ENCODE measurements at regions not wholly inside any gene's neighbourhood (a gene's known extent, or its start where the extent isn't known, plus 50 kb on each side); places are given as distances from the start of the nearest gene placed in this dataset.

DNA sequence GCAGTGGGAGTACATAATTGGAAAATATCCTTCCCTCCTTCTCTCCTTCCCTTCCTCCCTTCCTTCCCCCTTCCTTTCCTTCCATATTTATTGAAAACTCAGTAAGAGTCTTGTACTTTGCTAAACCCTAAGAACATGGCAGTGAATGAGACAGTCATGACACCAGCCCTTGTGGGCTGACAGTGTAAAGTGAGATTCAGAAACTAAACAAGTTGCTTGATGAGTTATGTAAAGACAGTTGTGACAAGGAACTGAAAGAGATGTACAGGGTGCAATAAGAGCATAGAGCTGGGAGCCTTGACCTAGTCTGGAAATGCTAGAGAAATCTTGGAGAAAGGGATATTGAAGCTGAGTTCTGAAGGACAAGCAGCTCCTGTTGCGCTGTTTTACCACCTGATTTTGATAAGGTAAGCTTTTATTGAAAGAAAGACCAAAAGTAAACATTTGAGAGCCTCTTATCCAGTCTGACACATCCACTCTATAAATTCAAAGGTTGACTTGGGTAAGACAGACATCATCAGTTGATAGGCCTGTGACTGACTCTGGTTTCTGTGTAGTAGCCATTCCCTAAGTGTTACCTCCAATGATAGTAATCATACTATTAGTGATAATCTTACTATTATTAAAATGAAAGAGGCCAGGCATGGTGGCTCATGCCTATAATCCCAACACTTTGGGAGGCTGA is 66.5 kb upstream of the SKOR2 start:
- Histone ChIP-seq H3K4me3 (no peak overlapping the region), H3K27me3 (ENCODE audit: control insufficient read depth in 2 of 2, insufficient read depth in 2 of 2, low read length in 2 of 2) (no peaks in the 10 kb centered on the region), H2AFZ (ENCODE audit: low read depth, low read length) (no peak overlapping the region), H3K9me3 (replicated peaks; ENCODE audit: control insufficient read depth, insufficient read depth, low read depth, low read length) (no peaks in the 10 kb centered on the region), H3K36me3 (ENCODE audit: control insufficient read depth, insufficient read depth, low read length) (no peaks in the 10 kb centered on the region), H3K27ac (ENCODE audit: extremely low read depth, low read depth, low read length) (no peak overlapping the region), H4K20me1 (replicated peaks; ENCODE audit: control insufficient read depth, insufficient read depth, low read length) (no peaks in the 10 kb centered on the region), H3K79me2 (ENCODE audit: control insufficient read depth, insufficient read depth, low read length) (no peaks in the 10 kb centered on the region), H3K4me2 (ENCODE audit: insufficient read depth, low read length) (no peak overlapping the region), H3K9ac (ENCODE audit: insufficient read depth in 1 of 2, low read depth in 2 of 2, low read length in 2 of 2) (no peak overlapping the region), H3K4me1 (replicated peaks in 1 of 2; ENCODE audit: control insufficient read depth in 2 of 2, insufficient read depth in 2 of 2, low read length in 2 of 2) (no peaks in the 10 kb centered on the region), H3K9me1 (ENCODE audit: control insufficient read depth, insufficient read depth, low read length) (no peaks in the 10 kb centered on the region)
- FAIRE-seq (no peak), ATAC-seq (no peak), DNase-seq (ENCODE audit: extremely low read depth in 1 of 4, low spot score in 3 of 4) (no peak)
- intact Hi-C loops (cut with micrococcal nuclease): no loop called here
- in situ Hi-C loops (cut with MboI): no loop called here
- BruUV-seq (replicated peaks): no TSS peak
- 0% methylated on average over 1 of the region's 1 CpG for WGBS (ENCODE audit: insufficient coverage, low coverage, missing lambda C conversion rate)
- CTCF ChIA-PET (ENCODE audit: low intra/inter-chr PET ratio): no interaction called here
- no peak for TF ChIP-seq MTA2 (IDR thresholded peaks at IDR 0.05; ENCODE audit: low read depth)
- no peak for TF ChIP-seq POLR2AphosphoS5 (IDR thresholded peaks at IDR 0.05; ENCODE audit: control insufficient read depth, insufficient read depth, low read depth, low read length)
- no peak for TF ChIP-seq NCOA6 (IDR thresholded peaks at IDR 0.05)
- TF ChIP-seq EZH2 (IDR thresholded peaks at IDR 0.05; ENCODE audit: borderline replicate concordance, low read depth, low read length): no peak
- TF ChIP-seq, protein P1, sequence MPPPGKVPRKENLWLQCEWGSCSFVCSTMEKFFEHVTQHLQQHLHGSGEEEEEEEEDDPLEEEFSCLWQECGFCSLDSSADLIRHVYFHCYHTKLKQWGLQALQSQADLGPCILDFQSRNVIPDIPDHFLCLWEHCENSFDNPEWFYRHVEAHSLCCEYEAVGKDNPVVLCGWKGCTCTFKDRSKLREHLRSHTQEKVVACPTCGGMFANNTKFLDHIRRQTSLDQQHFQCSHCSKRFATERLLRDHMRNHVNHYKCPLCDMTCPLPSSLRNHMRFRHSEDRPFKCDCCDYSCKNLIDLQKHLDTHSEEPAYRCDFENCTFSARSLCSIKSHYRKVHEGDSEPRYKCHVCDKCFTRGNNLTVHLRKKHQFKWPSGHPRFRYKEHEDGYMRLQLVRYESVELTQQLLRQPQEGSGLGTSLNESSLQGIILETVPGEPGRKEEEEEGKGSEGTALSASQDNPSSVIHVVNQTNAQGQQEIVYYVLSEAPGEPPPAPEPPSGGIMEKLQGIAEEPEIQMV (tag; conservative IDR thresholded peaks at IDR 0.05; ENCODE audit: low read depth): no peak
- no peak for TF ChIP-seq XRCC3 (IDR thresholded peaks at IDR 0.05)
- no peak for TF ChIP-seq BRD4 (IDR thresholded peaks at IDR 0.05)
- no peak for TF ChIP-seq KLF16 (IDR thresholded peaks at IDR 0.05)
- TF ChIP-seq CTBP1 (IDR thresholded peaks at IDR 0.05; ENCODE audit: borderline replicate concordance): no peak
- no peak for TF ChIP-seq ZNF253 (CRISPR knock-in tag; conservative IDR thresholded peaks at IDR 0.05)
- TF ChIP-seq POLR3A (IDR thresholded peaks at IDR 0.05; ENCODE audit: borderline replicate concordance, extremely low read depth, insufficient read depth, insufficient read length): no peak
- POLR2A ChIA-PET: no interaction called here

Measured in K562 (cell line).